HG02623 (cell line): ENCODE measurements at regions not wholly inside any gene's neighbourhood (a gene's known extent, or its start where the extent isn't known, plus 50 kb on each side); places are given as distances from the start of the nearest gene placed in this dataset.

Experiments
- ATAC-seq: cut with Tn5 transposase; IDR thresholded peaks from one replicate; pipeline ENCODE4 v1.9.1; 2021; ENCODE audit warnings: moderate library complexity; ENCODE audit not compliant: unreplicated experiment

DNA sequence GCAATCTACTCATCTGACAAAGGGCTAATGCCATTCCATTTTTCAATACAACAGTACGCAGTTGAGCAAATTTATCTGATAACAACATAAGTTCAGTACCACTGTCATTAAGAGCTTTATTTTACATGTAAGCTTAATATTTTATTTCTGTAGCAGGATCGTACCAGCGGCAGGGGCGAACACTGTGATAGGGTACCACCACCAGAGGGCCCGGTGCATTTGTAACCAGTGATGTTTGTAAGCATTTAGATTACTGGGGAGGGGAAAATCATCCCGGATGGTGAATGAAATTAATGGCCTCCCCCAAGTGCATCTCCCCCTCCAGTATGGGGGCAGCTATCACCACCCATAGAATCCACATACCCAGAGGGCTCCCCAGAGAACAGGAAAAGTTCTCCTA is 179.0 kb downstream of the ADGRA3 start:
- no peak for ATAC-seq

GRCh38 chr4:22334155-22334554 is 181.7 kb downstream of the ADGRA3 start:
- no peak for ATAC-seq

DNA sequence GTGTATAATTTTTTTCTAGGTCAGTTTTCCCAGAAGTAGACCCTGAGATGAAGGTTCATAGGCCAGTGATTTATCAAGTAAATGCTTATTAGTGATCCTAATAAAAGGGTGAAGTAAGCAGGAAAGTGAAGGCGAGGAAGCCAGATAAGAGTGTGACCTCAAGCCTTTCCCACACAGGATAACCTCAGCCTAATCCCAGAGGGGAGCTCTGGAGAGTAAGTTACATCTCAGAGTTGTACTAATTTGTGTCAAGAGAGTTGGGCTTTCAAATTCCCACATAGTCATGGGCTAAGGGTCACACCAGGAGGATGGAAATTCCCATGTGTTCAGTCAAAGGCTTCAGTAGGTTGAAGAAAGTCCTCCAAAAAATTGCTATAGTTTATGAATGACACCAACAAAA is 191.4 kb downstream of the ADGRA3 start:
- ATAC-seq = no peak

DNA sequence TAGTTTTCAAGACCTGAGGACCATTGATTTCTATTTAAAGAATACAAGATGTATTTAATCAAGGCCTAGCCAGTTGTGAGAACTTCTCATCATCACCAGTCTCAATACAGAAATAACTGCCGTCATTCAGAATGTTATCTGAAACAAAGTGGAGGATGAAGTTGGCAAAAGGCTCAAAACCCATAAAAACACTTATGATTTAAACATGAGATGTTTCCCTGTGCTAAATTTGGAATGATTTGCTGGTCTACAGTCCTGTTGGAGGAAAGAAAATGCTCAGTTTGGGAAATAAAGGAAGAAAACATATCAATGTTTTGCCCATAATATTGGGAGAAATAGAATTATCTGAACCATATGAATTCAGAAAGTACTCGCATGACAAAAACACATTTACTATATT is 192.2 kb downstream of the ADGRA3 start:
- ATAC-seq = no peak

DNA sequence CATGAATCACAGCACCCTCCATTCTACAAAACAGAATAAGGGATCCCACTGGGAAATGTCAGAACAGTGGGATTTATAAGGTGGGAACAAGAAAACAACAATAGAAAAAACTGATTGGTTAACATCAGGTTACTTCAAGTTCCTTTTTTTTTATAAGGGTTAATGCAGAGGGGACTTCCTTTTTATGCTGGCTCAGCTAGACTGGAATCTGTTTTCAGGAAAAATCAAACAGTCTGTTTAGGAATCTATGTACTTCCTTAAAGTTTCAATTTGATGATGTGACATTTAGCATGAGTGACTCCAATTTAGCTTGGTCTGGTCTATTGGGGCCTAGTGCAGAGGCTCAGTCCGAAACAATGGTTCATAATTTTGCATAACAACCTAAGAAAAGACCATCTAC is 192.9 kb downstream of the ADGRA3 start:
- no peak for ATAC-seq

DNA sequence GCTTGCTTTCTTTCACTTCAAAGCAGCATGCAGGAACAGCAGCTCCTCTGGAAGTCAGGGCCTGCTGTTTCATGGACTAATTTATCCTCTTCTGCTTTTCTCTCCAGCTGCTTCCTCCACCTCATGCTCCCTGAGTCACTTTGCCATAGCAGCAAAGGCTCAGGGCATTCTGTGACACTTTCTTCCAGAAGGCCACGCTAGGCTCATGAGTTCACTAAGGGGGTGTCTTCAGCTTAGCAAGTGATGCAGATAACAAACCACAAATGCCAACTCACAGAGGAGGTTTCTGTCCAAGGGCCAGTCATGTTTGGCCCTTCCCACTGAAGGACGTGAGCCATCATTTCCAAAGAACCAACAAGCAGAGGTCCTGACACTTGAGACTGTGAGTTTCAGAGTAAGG is 200.2 kb downstream of the ADGRA3 start:
- ATAC-seq = no peak

- ATAC-seq = no peak
Observed at GRCh38 chr4:22313976-22314375, 201.9 kb downstream of the ADGRA3 start.

DNA sequence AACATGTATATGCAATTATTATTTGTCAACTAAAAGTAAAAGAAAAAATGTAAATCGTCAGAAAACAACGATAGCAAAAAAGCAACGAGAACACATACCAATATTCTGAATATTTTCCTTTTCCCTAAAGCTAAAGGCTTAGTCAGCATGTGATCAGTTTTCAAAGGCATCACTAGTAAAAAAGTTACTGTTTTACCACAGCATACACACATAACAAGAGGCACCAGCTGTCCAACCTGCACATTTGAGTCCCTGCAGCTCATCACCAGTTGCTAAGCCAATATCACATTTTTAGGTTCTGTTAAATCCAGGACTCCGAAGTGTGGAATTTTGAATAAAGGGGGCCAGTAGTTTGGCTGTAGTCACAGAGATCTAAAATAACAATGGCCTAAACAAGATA is 203.8 kb downstream of the ADGRA3 start:
- ATAC-seq = no peak

DNA sequence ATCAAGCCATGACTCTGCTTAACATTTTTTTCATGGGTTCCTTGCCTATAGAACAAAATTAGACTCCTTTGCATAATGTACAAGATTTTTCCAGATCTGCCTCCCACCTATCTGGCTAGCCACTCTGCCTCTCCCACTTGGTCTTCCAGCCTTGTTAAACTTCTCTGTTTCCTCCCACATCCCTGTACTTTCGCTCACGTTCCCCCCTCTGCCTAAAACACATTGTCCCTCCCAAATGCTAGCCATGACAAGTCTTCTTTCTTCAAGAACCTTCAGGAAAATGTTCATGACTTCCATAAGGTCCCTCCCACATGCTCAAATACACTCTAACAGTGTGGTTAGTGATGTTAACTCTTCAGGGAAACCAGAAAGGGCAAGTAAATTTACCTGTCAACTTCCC is 214.6 kb downstream of the ADGRA3 start:
- ATAC-seq = no peak

- ATAC-seq = no peak
Observed at GRCh38 chr4:22299678-22300077, 216.2 kb downstream of the ADGRA3 start.

DNA sequence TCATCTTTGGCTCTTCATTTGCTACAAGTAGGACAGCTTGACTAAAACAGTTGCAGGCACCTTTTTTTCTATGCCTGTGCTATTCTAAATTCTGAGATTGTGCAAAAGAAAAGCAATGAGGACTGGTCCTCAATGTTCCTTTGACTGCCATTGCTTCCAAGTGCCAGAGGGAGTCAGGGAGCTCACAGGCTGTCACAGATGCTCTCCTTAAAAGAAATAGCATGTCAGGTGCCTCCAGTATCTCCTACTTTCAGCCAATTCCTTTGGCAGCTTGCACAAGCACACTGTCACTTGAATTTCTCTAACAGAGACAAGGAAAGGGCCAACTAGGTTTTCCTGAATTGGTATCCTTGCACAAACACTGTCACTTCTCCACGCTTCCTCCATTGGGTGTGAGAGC is 228.2 kb downstream of the ADGRA3 start:
- ATAC-seq = no peak

- ATAC-seq = no peak
Observed at GRCh38 chr4:22268350-22269025, 247.4 kb downstream of the ADGRA3 start.

- no peak for ATAC-seq
Observed at GRCh38 chr4:22264261-22264660, 251.6 kb downstream of the ADGRA3 start.

- no peak for ATAC-seq
Observed at GRCh38 chr4:22253431-22253830, 262.4 kb downstream of the ADGRA3 start.

DNA sequence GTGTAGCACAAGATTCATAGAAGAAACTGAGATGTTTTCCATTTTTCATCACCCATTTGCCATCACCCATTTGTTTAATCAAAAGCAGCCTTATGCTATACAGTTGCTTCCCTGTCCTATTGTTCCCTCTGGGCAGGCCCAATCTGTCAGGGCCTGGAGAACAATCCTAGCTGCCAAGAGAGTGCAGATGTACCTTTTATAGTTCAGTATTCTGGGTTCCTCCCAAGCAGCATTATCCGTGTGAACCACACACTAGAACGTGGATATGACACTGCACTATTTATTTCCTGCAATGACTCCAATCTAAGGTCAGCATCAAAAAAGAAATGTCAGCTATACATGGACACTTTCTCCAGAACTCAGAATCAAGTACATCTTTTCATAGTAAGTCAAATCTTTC is 269.0 kb downstream of the ADGRA3 start:
- ATAC-seq = no peak

- ATAC-seq = no peak
Observed at GRCh38 chr4:22245294-22245693, 270.6 kb downstream of the ADGRA3 start.

- ATAC-seq = no peak
Observed at GRCh38 chr4:22241415-22241814, 274.5 kb downstream of the ADGRA3 start.

DNA sequence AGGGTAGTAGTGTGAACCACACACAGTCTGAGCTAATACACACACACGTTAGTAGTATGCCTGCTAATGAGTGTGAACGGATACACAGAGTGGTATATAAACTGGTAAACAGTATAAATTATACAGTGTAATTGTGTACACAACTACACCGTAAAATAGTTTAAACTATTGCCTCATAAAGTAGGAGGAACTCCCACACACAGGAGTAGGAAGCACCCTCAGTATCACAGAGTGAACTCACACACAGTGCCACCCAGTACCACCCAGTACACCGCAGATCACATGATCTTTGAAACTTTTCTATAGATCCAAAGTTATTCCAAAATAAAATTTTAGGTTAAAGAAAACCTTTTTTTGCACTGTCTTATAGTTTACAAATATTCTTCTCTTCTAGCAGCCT is 275.1 kb downstream of the ADGRA3 start:
- no peak for ATAC-seq

GRCh38 chr4:22238742-22239141 is 277.1 kb downstream of the ADGRA3 start:
- no peak for ATAC-seq

- no peak for ATAC-seq
Observed at GRCh38 chr4:22237846-22238494, 277.9 kb downstream of the ADGRA3 start.

- ATAC-seq = no peak
Observed at GRCh38 chr4:22237155-22237751, 278.6 kb downstream of the ADGRA3 start.

GRCh38 chr4:22235698-22236097 is 280.2 kb downstream of the ADGRA3 start:
- ATAC-seq = no peak

GRCh38 chr4:22233230-22233629 is 282.6 kb downstream of the ADGRA3 start:
- no peak for ATAC-seq
